ENCODE measurements at regions not wholly inside any gene's neighbourhood (a gene's known extent, or its start where the extent isn't known, plus 50 kb on each side); places are given as distances from the start of the nearest gene placed in this dataset.

GRCh38 chr22:25399649-25400151 is 164.8 kb upstream of the GRK3 start:
- no peaks in the 10 kb centered on the region for H3K36me3 ChIP-seq (ENCODE audit: low read depth, missing control alignments)
- TF ChIP-seq CTCF (IDR thresholded peaks at IDR 0.05) = no peak
- TF ChIP-seq POLR2A (IDR thresholded peaks at IDR 0.05) = no peak
- 94 to 95% methylated on average over 11 to 12 of the region's 12 CpGs for WGBS, 2 donors
- no peak for DNase-seq
- intact Hi-C loops (cut with DNase I; ENCODE audit: low total_unique reads) = no loop called here
- H3K4me1 ChIP-seq = peaks cover 25% of the 10 kb centered on the region
- H3K4me3 ChIP-seq = no peak overlapping the region
- H3K27me3 ChIP-seq = no peaks in the 10 kb centered on the region
- no peaks in the 10 kb centered on the region for H3K9me3 ChIP-seq
- no peak overlapping the region for H3K27ac ChIP-seq

- Histone ChIP-seq H3K4me1 (peaks cover 31% of the 10 kb centered on the region), H3K4me3 (no peak overlapping the region), H3K27me3 (no peaks in the 10 kb centered on the region), H3K9me3 (no peaks in the 10 kb centered on the region), H3K27ac (no peak overlapping the region), H3K36me3 (ENCODE audit: low read depth, missing control alignments) (no peaks in the 10 kb centered on the region)
- WGBS, 2 donors = 88% methylated on average over 6 of the region's 6 CpGs
- intact Hi-C loops (cut with DNase I; ENCODE audit: low total_unique reads) = no loop called here
- no peak for DNase-seq
- TF ChIP-seq POLR2A (IDR thresholded peaks at IDR 0.05) = no peak
Observed at GRCh38 chr22:25402160-25402500, 162.3 kb upstream of the GRK3 start.

- Histone ChIP-seq H3K4me3 (no peak overlapping the region), H3K4me1 (peaks cover 31% of the 10 kb centered on the region), H3K27ac (peak overlapping the region in 1 of 2 donors; percentile 90), H3K9me3 (no peaks in the 10 kb centered on the region), H3K27me3 (no peaks in the 10 kb centered on the region), H3K36me3 (ENCODE audit: low read depth, missing control alignments) (no peaks in the 10 kb centered on the region)
- peak; percentile 54 for DNase-seq
- intact Hi-C loops (cut with DNase I; ENCODE audit: low total_unique reads) = no loop called here
- TF ChIP-seq CTCF (IDR thresholded peaks at IDR 0.05) (no peak), POLR2A (IDR thresholded peaks at IDR 0.05) (no peak)
- WGBS, 2 donors = 33 to 42% methylated on average over 12 to 14 of the region's 14 CpGs
Observed at GRCh38 chr22:25402501-25403283, 161.8 kb upstream of the GRK3 start.

GRCh38 chr22:25403284-25403810 is 161.1 kb upstream of the GRK3 start:
- WGBS, 2 donors = 23 to 28% methylated on average over 8 of the region's 8 CpGs
- Histone ChIP-seq H3K4me3 (no peak overlapping the region), H3K36me3 (ENCODE audit: low read depth, missing control alignments) (no peaks in the 10 kb centered on the region), H3K9me3 (no peaks in the 10 kb centered on the region), H3K4me1 (peaks cover 31% of the 10 kb centered on the region), H3K27ac (peak overlapping the region; percentile 68 to 90), H3K27me3 (no peaks in the 10 kb centered on the region)
- intact Hi-C loops (cut with DNase I; ENCODE audit: low total_unique reads) = no loop called here
- no peak for DNase-seq
- TF ChIP-seq POLR2A (IDR thresholded peaks at IDR 0.05) (no peak), CTCF (IDR thresholded peaks at IDR 0.05) (no peak)

DNA sequence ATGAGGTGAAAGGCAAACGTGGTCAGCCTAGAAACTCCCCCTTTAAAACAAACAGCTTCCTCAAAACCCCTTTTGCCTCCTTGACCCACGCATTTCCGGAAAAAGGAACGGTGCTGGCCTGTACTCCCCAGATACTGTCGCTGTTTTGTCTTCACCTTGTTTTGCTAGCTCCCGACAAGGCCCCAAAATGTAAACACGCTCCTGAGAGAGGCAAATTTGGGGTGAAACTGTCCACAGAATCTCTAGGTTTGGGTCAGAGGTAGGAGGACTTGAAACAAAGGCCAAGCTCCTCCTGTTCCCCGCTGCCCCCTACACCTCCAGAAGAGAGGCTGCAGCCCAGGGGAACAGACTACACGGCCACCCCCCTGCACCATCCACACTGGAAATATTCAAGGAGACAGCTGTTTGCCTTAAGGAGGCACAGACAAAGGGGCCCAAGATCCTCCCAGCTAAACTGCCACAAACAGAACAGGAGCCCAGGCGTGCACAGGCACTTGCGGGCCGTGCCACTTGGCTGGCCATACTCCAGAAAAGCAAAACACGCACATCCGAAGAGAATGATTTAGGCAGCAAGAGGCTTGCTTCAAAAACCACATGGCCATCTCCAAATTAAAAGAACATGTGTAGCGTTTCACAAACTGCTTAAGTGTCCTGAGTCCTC is 160.5 kb upstream of the GRK3 start:
- Histone ChIP-seq H3K4me3 (peak overlapping the region; percentile 59 to 86), H3K27me3 (no peaks in the 10 kb centered on the region), H3K27ac (peak overlapping the region; percentile 68 to 90), H3K4me1 (peaks cover 31% of the 10 kb centered on the region), H3K9me3 (no peaks in the 10 kb centered on the region), H3K36me3 (ENCODE audit: low read depth, missing control alignments) (no peaks in the 10 kb centered on the region)
- intact Hi-C loops (cut with DNase I; ENCODE audit: low total_unique reads) = no loop called here
- 10 to 19% methylated on average over 15 of the region's 15 CpGs for WGBS, 2 donors
- no peak for DNase-seq
- TF ChIP-seq POLR2A (IDR thresholded peaks at IDR 0.05) (no peak), CTCF (IDR thresholded peaks at IDR 0.05) (no peak)
